A549 (cell line): ENCODE measurements at regions not wholly inside any gene's neighbourhood (a gene's known extent, or its start where the extent isn't known, plus 50 kb on each side); places are given as distances from the start of the nearest gene placed in this dataset.

Experiments
- CHD2 ChIP-seq: fragments of 150-350 bp; IDR thresholded peaks from 2 replicates; pipeline ENCODE4 v1.6.1; 2014; ENCODE audit warnings: low read length; ENCODE audit not compliant: partially characterized antibody
- CHD4 ChIP-seq: fragments of 200-600 bp; sonication (generic); IDR thresholded peaks from 2 replicates; pipeline ENCODE4 v1.6.1; 2016; ENCODE audit warnings: antibody characterized with exemption, mild to moderate bottlenecking, borderline replicate concordance
- EP300 ChIP-seq, 2 experiments: fragments of >200 bp; sonication (Bioruptor Twin); formaldehyde crosslinking; IDR thresholded peaks; 2 replicates in 1 of 2; 3 replicates in 1 of 2; pipeline ENCODE4 v1.6.1; 2016 to 2017
- HOXA7 ChIP-seq: fragments of 250-450 bp; sonication (Bioruptor Pico); IDR thresholded peaks from 2 replicates; pipeline ENCODE4 v1.5.0; 2020; ENCODE audit warnings: mild to moderate bottlenecking, moderate library complexity
- JUNB ChIP-seq: fragments of >200 bp; sonication (Bioruptor Twin); formaldehyde crosslinking; IDR thresholded peaks from 2 replicates; pipeline ENCODE4 v1.6.1; 2016
- MAFK ChIP-seq: fragments of 450-650 bp; IDR thresholded peaks from 2 replicates; pipeline ENCODE4 v1.6.1; 2014; ENCODE audit not compliant: partially characterized antibody
- MAZ ChIP-seq: fragments of 150-350 bp; IDR thresholded peaks from 2 replicates; pipeline ENCODE4 v1.6.1; 2014; ENCODE audit warnings: antibody characterized with exemption, low read depth, low read length, borderline replicate concordance
- NR3C1 ChIP-seq: fragments of >200 bp; sonication (Bioruptor Twin); formaldehyde crosslinking; IDR thresholded peaks from 3 replicates; pipeline ENCODE4 v1.6.1; 2017
- POLR2A ChIP-seq: IDR thresholded peaks from 2 replicates; pipeline ENCODE4 v1.6.1; 2012; ENCODE audit warnings: mild to moderate bottlenecking, low read length
- RFX5 ChIP-seq: fragments of 450-650 bp; IDR thresholded peaks from 2 replicates; pipeline ENCODE4 v1.7.1; 2014; ENCODE audit warnings: antibody characterized with exemption, mild to moderate bottlenecking, moderate library complexity
- TF ChIP-seq, protein P1 (sequence below): IDR thresholded peaks from 2 replicates; pipeline ENCODE4 v1.6.1; 2012
- TF ChIP-seq, protein P2 (sequence below): fragments of >200 bp; sonication (Bioruptor Twin); formaldehyde crosslinking; IDR thresholded peaks from 3 replicates; pipeline ENCODE4 v1.5.1; 2016
- TF ChIP-seq, protein P3 (sequence below): IDR thresholded peaks from 2 replicates; pipeline ENCODE4 v1.6.1; 2012

DNA sequence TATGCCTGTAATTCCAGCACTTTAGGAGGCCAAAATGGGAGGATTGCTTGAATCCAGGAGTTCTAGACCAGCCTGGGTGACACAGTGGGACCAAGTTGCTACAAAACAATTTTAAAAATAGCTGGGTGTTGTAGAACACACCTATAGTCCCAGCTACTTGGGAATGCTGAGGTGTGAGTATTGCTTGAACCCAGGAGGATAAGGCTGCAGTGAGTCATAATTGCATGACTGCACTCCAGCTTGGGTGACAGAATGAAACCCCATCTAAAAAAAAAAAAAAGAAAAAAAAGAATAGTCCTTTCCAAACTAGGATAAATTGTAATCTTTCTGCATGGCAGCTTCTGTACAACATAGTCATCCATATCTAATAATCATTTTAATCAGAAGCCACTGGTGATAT lies 270.1 kb upstream of the INTU start:
- TF ChIP-seq, protein P1, sequence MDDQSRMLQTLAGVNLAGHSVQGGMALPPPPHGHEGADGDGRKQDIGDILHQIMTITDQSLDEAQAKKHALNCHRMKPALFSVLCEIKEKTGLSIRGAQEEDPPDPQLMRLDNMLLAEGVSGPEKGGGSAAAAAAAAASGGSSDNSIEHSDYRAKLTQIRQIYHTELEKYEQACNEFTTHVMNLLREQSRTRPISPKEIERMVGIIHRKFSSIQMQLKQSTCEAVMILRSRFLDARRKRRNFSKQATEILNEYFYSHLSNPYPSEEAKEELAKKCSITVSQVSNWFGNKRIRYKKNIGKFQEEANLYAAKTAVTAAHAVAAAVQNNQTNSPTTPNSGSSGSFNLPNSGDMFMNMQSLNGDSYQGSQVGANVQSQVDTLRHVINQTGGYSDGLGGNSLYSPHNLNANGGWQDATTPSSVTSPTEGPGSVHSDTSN = no peak
- TF ChIP-seq, protein P2, sequence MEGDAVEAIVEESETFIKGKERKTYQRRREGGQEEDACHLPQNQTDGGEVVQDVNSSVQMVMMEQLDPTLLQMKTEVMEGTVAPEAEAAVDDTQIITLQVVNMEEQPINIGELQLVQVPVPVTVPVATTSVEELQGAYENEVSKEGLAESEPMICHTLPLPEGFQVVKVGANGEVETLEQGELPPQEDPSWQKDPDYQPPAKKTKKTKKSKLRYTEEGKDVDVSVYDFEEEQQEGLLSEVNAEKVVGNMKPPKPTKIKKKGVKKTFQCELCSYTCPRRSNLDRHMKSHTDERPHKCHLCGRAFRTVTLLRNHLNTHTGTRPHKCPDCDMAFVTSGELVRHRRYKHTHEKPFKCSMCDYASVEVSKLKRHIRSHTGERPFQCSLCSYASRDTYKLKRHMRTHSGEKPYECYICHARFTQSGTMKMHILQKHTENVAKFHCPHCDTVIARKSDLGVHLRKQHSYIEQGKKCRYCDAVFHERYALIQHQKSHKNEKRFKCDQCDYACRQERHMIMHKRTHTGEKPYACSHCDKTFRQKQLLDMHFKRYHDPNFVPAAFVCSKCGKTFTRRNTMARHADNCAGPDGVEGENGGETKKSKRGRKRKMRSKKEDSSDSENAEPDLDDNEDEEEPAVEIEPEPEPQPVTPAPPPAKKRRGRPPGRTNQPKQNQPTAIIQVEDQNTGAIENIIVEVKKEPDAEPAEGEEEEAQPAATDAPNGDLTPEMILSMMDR = no peak
- TF ChIP-seq MAFK (no peak), JUNB (no peak), POLR2A (no peak), MAZ (no peak), CHD4 (no peak), RFX5 (no peak), EP300 (IDR thresholded peaks at IDR 0.05) (no peak), CHD2 (no peak), NR3C1 (no peak), HOXA7 (CRISPR knock-in tag) (no peak)
- TF ChIP-seq, protein P3, sequence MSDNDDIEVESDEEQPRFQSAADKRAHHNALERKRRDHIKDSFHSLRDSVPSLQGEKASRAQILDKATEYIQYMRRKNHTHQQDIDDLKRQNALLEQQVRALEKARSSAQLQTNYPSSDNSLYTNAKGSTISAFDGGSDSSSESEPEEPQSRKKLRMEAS = no peak
